ENCODE measurements at regions not wholly inside any gene's neighbourhood (a gene's known extent, or its start where the extent isn't known, plus 50 kb on each side); places are given as distances from the start of the nearest gene placed in this dataset.
"Not testable (repeated sequence)": the region's sequence is repeated elsewhere in the genome, so short reads cannot be mapped to it uniquely, and the experiment has no call there.

GRCh38 chr12:87439990-87440827 is 589.0 kb downstream of the C12orf50 start:
- Mint-ChIP-seq H3K4me3 (no peak overlapping the region), H3K9me3 (peaks cover 4% of the 10 kb centered on the region), H3K27me3 (no peaks in the 10 kb centered on the region), H3K4me1 (ENCODE audit: low read depth) (no peaks in the 10 kb centered on the region), H3K27ac (no peak overlapping the region), H3K36me3 (ENCODE audit: low read depth) (no peaks in the 10 kb centered on the region)

- Mint-ChIP-seq H3K27me3 (no peaks in the 10 kb centered on the region), H3K9me3 (peaks cover 17% of the 10 kb centered on the region), H3K27ac (no peak overlapping the region), H3K36me3 (ENCODE audit: low read depth) (no peaks in the 10 kb centered on the region), H3K4me3 (no peak overlapping the region), H3K4me1 (ENCODE audit: low read depth) (no peaks in the 10 kb centered on the region)
These were observed 598.8 kb downstream of the C12orf50 start for GRCh38 chr12:87430444-87430843.

- peaks cover 23% of the 10 kb centered on the region for H3K9me3 Mint-ChIP-seq
These were observed 600.4 kb downstream of the C12orf50 start for GRCh38 chr12:87428701-87429277.

GRCh38 chr12:87427770-87428169 is 601.4 kb downstream of the C12orf50 start:
- no peak overlapping the region for H3K4me3 Mint-ChIP-seq
- H3K27ac Mint-ChIP-seq = no peak overlapping the region
- peaks cover 25% of the 10 kb centered on the region for H3K9me3 Mint-ChIP-seq
- no peaks in the 10 kb centered on the region for H3K27me3 Mint-ChIP-seq
- no peaks in the 10 kb centered on the region for H3K4me1 Mint-ChIP-seq (ENCODE audit: low read depth)
- no peaks in the 10 kb centered on the region for H3K36me3 Mint-ChIP-seq (ENCODE audit: low read depth)

More at GRCh38 chr12:87428701-87429277, 600.4 kb downstream of the C12orf50 start:
- Mint-ChIP-seq H3K36me3 (ENCODE audit: low read depth) (no peaks in the 10 kb centered on the region), H3K27me3 (no peaks in the 10 kb centered on the region), H3K27ac (no peak overlapping the region), H3K4me3 (no peak overlapping the region), H3K4me1 (ENCODE audit: low read depth) (no peaks in the 10 kb centered on the region)

GRCh38 chr12:87425942-87426554 is 603.2 kb downstream of the C12orf50 start:
- Mint-ChIP-seq H3K4me1 (ENCODE audit: low read depth) (no peaks in the 10 kb centered on the region), H3K27ac (no peak overlapping the region), H3K27me3 (no peaks in the 10 kb centered on the region), H3K9me3 (peaks cover 27% of the 10 kb centered on the region), H3K4me3 (no peak overlapping the region), H3K36me3 (ENCODE audit: low read depth) (no peaks in the 10 kb centered on the region)

GRCh38 chr12:87421233-87421632 is 608.0 kb downstream of the C12orf50 start:
- H3K36me3 Mint-ChIP-seq (ENCODE audit: low read depth); H3K27me3 Mint-ChIP-seq; H3K4me3 Mint-ChIP-seq; H3K4me1 Mint-ChIP-seq (ENCODE audit: low read depth); H3K27ac Mint-ChIP-seq: not testable (repeated sequence)
- H3K9me3 Mint-ChIP-seq = peaks cover 26% of the 10 kb centered on the region

- Mint-ChIP-seq H3K27ac (no peak overlapping the region), H3K36me3 (ENCODE audit: low read depth) (no peaks in the 10 kb centered on the region), H3K4me3 (no peak overlapping the region), H3K27me3 (no peaks in the 10 kb centered on the region), H3K4me1 (ENCODE audit: low read depth) (no peaks in the 10 kb centered on the region), H3K9me3 (peaks cover 14% of the 10 kb centered on the region)
These were observed 615.4 kb downstream of the C12orf50 start for GRCh38 chr12:87413784-87414183.

- Mint-ChIP-seq H3K4me1 (ENCODE audit: low read depth) (no peaks in the 10 kb centered on the region), H3K4me3 (no peak overlapping the region), H3K9me3 (peaks cover 5% of the 10 kb centered on the region), H3K27me3 (no peaks in the 10 kb centered on the region), H3K27ac (no peak overlapping the region), H3K36me3 (ENCODE audit: low read depth) (no peaks in the 10 kb centered on the region)
These were observed 622.3 kb downstream of the C12orf50 start for GRCh38 chr12:87406926-87407325.

GRCh38 chr12:87405918-87406317 is 623.3 kb downstream of the C12orf50 start:
- Mint-ChIP-seq H3K4me1 (ENCODE audit: low read depth) (no peaks in the 10 kb centered on the region), H3K27ac (no peak overlapping the region), H3K27me3 (no peaks in the 10 kb centered on the region), H3K36me3 (ENCODE audit: low read depth) (no peaks in the 10 kb centered on the region), H3K9me3 (peaks cover 2% of the 10 kb centered on the region), H3K4me3 (no peak overlapping the region)

- H3K36me3 Mint-ChIP-seq (ENCODE audit: low read depth); H3K4me3 Mint-ChIP-seq: not testable (repeated sequence)
These were observed 635.0 kb downstream of the C12orf50 start for GRCh38 chr12:87394168-87394567.

GRCh38 chr12:87388376-87388775 is 640.8 kb downstream of the C12orf50 start:
- Mint-ChIP-seq H3K9me3 (no peaks in the 10 kb centered on the region), H3K27me3 (no peaks in the 10 kb centered on the region), H3K36me3 (ENCODE audit: low read depth) (no peaks in the 10 kb centered on the region), H3K4me1 (ENCODE audit: low read depth) (no peaks in the 10 kb centered on the region), H3K4me3 (no peak overlapping the region), H3K27ac (no peak overlapping the region)

More at GRCh38 chr12:87394168-87394567, 635.0 kb downstream of the C12orf50 start:
- H3K9me3 Mint-ChIP-seq; H3K27me3 Mint-ChIP-seq; H3K4me1 Mint-ChIP-seq (ENCODE audit: low read depth); H3K27ac Mint-ChIP-seq: not testable (repeated sequence)

- H3K4me1 Mint-ChIP-seq (ENCODE audit: low read depth) = no peaks in the 10 kb centered on the region
- H3K27me3 Mint-ChIP-seq = no peaks in the 10 kb centered on the region
- H3K4me3 Mint-ChIP-seq = no peak overlapping the region
- peaks cover 3% of the 10 kb centered on the region for H3K9me3 Mint-ChIP-seq
- H3K27ac Mint-ChIP-seq = no peak overlapping the region
- no peaks in the 10 kb centered on the region for H3K36me3 Mint-ChIP-seq (ENCODE audit: low read depth)
These were observed 643.9 kb downstream of the C12orf50 start for GRCh38 chr12:87385322-87385721.

GRCh38 chr12:87384226-87384625 is 645.0 kb downstream of the C12orf50 start:
- Mint-ChIP-seq H3K36me3 (ENCODE audit: low read depth) (no peaks in the 10 kb centered on the region), H3K4me3 (no peak overlapping the region), H3K9me3 (peaks cover 3% of the 10 kb centered on the region), H3K27ac (no peak overlapping the region), H3K27me3 (no peaks in the 10 kb centered on the region), H3K4me1 (ENCODE audit: low read depth) (no peaks in the 10 kb centered on the region)

- no peaks in the 10 kb centered on the region for H3K27me3 Mint-ChIP-seq
- H3K4me3 Mint-ChIP-seq = no peak overlapping the region
- H3K36me3 Mint-ChIP-seq (ENCODE audit: low read depth) = no peaks in the 10 kb centered on the region
- H3K27ac Mint-ChIP-seq = no peak overlapping the region
- peaks cover 3% of the 10 kb centered on the region for H3K9me3 Mint-ChIP-seq
- no peaks in the 10 kb centered on the region for H3K4me1 Mint-ChIP-seq (ENCODE audit: low read depth)
These were observed 645.5 kb downstream of the C12orf50 start for GRCh38 chr12:87383680-87384079.

GRCh38 chr12:87382959-87383566 is 646.1 kb downstream of the C12orf50 start:
- Mint-ChIP-seq H3K4me3 (no peak overlapping the region), H3K36me3 (ENCODE audit: low read depth) (no peaks in the 10 kb centered on the region), H3K27ac (no peak overlapping the region), H3K27me3 (no peaks in the 10 kb centered on the region), H3K9me3 (peaks cover 5% of the 10 kb centered on the region), H3K4me1 (ENCODE audit: low read depth) (no peaks in the 10 kb centered on the region)
